GM21447 (cell line): ENCODE measurements at regions not wholly inside any gene's neighbourhood (a gene's known extent, or its start where the extent isn't known, plus 50 kb on each side); places are given as distances from the start of the nearest gene placed in this dataset.
"Not testable (repeated sequence)": the region's sequence is repeated elsewhere in the genome, so short reads cannot be mapped to it uniquely, and the experiment has no call there.

Experiments
- ATAC-seq: cut with Tn5 transposase; IDR thresholded peaks from one replicate; pipeline ENCODE4 v1.9.1; 2021; ENCODE audit not compliant: unreplicated experiment

GRCh38 chr4:32597354-32597753, 1877.2 kb downstream of the PCDH7 start:
- ATAC-seq: no peak

DNA sequence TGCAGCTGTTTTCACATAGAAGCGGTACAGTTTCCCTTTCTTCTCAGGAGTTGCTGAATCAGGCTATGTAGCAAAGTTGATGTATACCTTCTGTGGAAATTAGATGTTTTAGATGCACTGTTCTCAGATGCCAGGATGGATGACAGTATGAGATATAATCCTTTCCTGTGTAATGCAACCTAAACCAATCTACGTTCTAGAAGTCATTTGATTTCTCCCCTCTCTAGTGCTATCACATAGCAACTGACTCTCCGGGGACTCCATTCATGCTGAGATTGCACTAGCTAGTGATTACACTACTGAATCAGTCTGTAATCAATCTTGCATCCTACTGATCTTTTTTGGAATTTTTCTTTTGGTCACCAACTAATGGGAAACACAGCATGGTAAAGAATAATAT, 1881.7 kb downstream of the PCDH7 start:
- ATAC-seq: no peak

GRCh38 chr4:32607978-32608377, 1887.8 kb downstream of the PCDH7 start:
- ATAC-seq: no peak

- ATAC-seq: no peak
Observed at GRCh38 chr4:32624943-32625603, 1904.9 kb downstream of the PCDH7 start.

- ATAC-seq: no peak
Observed at GRCh38 chr4:32625687-32626337, 1905.6 kb downstream of the PCDH7 start.

GRCh38 chr4:32631831-32632230, 1911.7 kb downstream of the PCDH7 start:
- no peak for ATAC-seq

DNA sequence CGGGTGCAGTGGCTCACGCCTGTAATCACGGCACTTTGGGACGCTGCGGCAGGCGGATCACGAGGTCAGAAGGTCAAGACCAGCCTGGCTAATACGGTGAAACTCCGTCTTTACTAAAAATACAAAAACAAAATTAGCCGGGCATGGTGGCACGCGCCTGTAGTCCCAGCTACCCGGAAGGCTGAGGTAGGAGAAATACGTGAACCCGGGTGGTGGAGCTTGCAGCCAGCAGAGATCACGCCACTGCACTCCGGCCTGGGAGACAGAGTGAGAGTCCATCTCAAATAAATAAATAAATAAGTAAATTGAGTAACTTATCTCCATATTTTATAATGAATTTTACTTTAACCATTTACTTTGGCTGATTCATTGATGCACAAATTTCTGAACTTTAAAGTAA, 1913.3 kb downstream of the PCDH7 start:
- no peak for ATAC-seq

- no peak for ATAC-seq
Observed at GRCh38 chr4:32645653-32646052, 1925.5 kb downstream of the PCDH7 start.

GRCh38 chr4:32658019-32658418, 1937.8 kb downstream of the PCDH7 start:
- ATAC-seq: no peak

DNA sequence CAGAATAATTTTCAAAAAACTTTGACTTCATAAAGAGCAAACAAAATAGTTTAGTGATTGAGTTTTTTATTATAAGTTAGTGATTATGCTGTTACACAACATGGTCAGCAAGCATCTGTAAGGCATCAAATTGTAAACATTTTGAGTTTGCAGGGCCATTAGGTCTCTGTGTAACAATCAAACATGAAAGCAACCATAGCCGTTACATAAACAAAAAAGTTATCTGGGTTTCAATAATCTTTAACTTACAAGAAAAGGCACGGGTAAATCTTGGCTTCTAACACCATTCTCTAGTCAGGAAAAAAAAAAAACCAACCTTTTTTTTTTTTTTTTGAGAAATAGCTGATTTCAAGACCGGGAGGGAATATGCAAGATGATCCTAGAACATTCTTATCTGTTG, 1941.1 kb downstream of the PCDH7 start:
- ATAC-seq: no peak

DNA sequence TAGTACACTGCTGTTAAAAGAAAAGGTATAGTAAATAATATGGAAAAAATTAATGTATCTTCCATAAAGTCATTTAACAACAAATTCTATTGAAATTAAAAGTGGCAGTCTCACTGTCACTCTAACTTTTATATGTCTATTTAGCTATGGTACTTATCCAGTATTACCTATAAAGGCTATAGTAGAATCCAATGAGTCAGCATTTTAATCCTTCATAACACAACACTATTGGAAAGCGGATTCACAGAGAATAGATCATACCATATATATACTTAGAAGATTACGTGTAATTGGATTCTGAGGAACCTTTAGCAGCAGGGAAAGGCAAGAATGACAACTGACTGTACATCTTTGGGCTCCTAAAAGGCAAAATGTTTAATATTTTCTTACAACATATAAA, 1942.6 kb downstream of the PCDH7 start:
- ATAC-seq: no peak

- no peak for ATAC-seq
Observed at GRCh38 chr4:32672359-32672758, 1952.2 kb downstream of the PCDH7 start.

- no peak for ATAC-seq
Observed at GRCh38 chr4:32680946-32681345, 1960.8 kb downstream of the PCDH7 start.

DNA sequence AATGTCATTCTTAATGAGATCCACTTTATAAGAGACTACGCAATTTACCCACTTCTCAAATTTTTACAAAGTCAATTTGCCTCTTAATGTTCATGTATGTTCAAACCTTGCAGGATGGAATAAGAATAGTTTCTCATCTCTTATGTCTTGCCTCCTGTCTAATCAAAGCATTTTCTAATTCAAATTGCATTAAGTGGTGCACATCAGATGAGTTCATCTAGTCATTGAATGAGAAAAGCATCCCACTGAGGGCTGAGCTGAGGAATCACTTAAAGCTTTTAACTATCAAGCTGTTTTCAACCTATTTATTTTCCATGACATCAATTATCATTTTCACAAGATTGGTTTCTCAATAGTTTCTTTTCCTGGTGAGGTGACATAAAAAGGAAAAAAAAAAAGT, 1964.0 kb downstream of the PCDH7 start:
- ATAC-seq: no peak

DNA sequence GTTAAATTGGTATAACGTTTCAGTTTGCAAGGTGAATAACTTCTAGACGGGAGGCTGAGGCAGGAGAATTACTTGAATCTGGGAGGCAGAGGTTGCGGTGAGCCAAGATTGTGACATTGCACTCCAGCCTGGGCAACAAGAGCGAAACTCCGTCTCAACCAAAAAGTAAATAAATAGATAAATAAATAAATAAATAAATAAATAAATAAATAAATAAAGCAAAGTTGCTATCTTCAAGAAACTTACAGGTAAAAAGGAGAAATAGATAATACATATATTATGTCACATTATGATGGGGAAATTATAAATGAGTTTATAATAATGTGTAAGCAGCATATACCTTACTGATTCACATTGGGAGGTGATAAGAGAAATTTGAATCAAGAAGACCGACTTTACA, 1966.0 kb downstream of the PCDH7 start:
- no peak for ATAC-seq

DNA sequence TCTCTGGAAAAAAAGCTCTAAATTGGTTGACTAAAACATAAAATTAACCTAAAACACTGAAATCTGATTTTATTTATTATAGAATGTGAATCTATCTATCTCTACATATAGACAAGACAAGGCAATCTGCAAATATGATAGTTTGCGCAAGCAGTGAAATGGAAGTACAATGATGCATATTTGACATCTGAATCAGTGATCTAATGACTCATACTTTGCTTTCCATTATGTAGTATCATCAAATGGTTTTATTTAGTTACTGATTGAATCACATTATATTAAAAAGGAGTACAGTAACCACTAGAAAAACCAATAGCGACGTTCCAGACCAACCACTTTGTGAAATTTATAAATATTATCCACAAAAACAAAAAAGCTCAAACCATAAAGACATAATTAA, 1969.3 kb downstream of the PCDH7 start:
- no peak for ATAC-seq

DNA sequence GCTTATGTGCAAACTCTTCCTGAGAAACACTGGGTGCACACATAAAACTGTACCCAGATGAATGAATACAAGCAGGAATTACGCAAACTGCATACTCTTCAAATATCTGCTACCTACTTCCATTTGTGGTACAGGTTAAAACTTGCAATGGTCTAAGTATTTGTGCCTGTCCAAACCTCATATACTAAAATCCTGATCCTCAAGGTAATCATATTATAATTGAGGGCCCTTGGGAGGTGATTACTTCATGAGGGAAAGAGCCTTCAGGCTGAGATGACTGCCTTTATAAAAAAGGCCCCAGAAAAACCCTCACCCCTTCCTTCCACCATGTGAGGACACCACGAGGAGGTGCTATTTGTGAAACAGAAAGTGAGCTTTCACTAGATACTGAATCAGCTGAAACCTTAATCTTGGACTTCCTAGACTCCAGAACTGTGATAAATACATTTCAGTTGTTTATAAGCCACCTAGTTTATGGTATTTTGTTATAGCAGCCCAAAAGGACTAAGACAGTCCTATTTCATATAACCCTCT, 1977.2 kb downstream of the PCDH7 start:
- ATAC-seq: no peak

DNA sequence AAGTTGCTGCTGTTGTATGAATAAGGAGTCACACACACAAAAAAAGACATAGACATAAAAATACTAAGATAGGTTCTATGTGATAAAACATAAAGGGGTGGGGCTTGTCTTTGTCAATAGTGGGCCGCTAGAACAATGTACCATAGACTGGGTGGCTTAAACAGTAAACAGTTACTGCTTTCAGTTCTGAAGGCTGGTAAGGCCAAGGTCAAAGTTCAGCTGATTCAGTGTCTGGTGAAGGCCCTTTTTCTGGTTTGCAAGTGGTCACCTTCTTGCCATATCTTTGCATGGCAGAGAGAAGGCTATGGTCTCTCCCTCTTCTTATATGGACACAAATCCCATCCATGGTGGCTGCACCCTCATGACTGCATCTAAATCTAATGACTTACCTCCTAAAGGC, 1980.7 kb downstream of the PCDH7 start:
- no peak for ATAC-seq

DNA sequence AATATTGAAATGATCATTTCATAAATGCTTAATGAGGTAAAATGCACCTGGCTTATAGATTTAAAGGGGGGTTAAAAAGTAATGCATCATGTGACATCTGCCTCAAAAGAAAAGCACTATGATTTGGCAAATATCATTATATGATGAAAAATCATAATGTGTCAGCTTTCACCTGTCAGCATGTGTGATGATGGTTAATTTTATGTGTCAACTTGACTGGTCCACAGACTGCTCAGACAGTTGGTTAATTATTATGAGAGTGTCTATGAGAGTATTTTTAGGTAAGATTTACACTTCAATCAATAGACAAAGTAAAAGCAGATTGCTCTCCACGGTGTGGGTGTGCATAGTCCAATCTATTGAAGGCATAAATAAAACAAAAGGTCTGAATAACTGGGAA, 1986.7 kb downstream of the PCDH7 start:
- no peak for ATAC-seq

- ATAC-seq: not testable (repeated sequence)
Observed at GRCh38 chr4:32716090-32716620, 1996.0 kb downstream of the PCDH7 start.

GRCh38 chr4:32735856-32736590, 2015.9 kb downstream of the PCDH7 start:
- no peak for ATAC-seq

DNA sequence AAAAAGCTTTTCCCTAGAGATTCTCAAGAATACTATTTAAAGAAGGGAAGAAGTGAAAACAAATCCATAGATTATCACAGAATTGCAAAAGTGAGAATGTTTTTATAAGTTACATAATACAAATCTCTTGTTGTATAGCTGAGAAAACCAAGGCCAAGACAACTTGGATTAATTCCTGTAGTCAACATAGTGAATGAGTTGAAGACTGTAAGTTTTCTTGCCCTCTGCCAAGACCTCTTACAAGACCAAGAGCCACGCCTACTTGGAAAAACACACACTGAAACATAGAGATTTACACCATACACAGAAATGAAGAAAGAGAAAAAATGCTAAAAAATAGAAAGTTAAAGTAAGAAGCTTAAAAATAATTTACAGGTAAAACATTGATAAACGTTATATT, 2024.0 kb downstream of the PCDH7 start:
- no peak for ATAC-seq
